Lower leg skin (tissue), 4 donors: ENCODE measurements at regions not wholly inside any gene's neighbourhood (a gene's known extent, or its start where the extent isn't known, plus 50 kb on each side); places are given as distances from the start of the nearest gene placed in this dataset.

ENCODE experiments used
- DNase-seq, 2 donors: peaks; one replicate each; pipeline ENCODE4 v3.0.0-alpha.2; 2019; ENCODE audit warnings: low spot score in 2 of 2
- H3K4me3 ChIP-seq: fragments of 200-600 bp; sonication (generic); 2 replicates; pipeline ENCODE4 v1.5.1; 2017; ENCODE audit warnings: mild to moderate bottlenecking, low read depth; ENCODE audit not compliant: poor library complexity, severe bottlenecking
- CTCF ChIP-seq, 3 donors: fragments of 450-650 bp; IDR thresholded peaks; one replicate each; pipeline ENCODE4 v1.5.1; 2016; ENCODE audit warnings: antibody characterized with exemption in 3 of 3, mild to moderate bottlenecking in 3 of 3, moderate library complexity in 2 of 3
- POLR2A ChIP-seq, 2 donors: fragments of 450-650 bp; IDR thresholded peaks; one replicate each; pipeline ENCODE4 v1.6.1; 2016 to 2017; ENCODE audit warnings: antibody characterized with exemption in 2 of 2, mild to moderate bottlenecking in 1 of 2, moderate library complexity in 1 of 2
- WGBS, 2 donors: methylation state at CpG; one replicate each; pipeline ENCODE4 v1.1.5; 2018; 5-methylcytosine and 5-hydroxymethylcytosine counted together
- intact Hi-C: fragments of 100-400 bp; cut with DNase I; formaldehyde crosslinking; loops from one replicate; pipeline ENCODE4 v1.15.0; 2023; ENCODE audit warnings: low total_unique reads

GRCh38 chr2:120953843-120954584 lies 218.3 kb downstream of the GLI2 start:
- H3K4me3 ChIP-seq: no peak overlapping the region
- intact Hi-C loops: no loop called here
- WGBS, 2 donors: 87 to 91% methylated on average over 16 of the region's 16 CpGs
- DNase-seq: no peak
- no peak for TF ChIP-seq CTCF (IDR thresholded peaks at IDR 0.05)
- no peak for TF ChIP-seq POLR2A (IDR thresholded peaks at IDR 0.05)

- intact Hi-C loops: no loop called here
- 78 to 80% methylated on average over 8 of the region's 8 CpGs for whole genome bisulfite sequencing, 2 donors
- DNase-seq: no peak
- no peak overlapping the region for H3K4me3 ChIP-seq
- no peak for TF ChIP-seq CTCF (IDR thresholded peaks at IDR 0.05)
- no peak for TF ChIP-seq POLR2A (IDR thresholded peaks at IDR 0.05)
Observed at GRCh38 chr2:120954939-120955338, 219.3 kb downstream of the GLI2 start.

GRCh38 chr2:120955427-120955826 lies 219.8 kb downstream of the GLI2 start:
- intact Hi-C loops: no loop called here
- TF ChIP-seq CTCF (IDR thresholded peaks at IDR 0.05) (no peak), POLR2A (IDR thresholded peaks at IDR 0.05) (no peak)

GRCh38 chr2:120956486-120957156 lies 221.0 kb downstream of the GLI2 start:
- H3K4me3 ChIP-seq: no peak overlapping the region
- intact Hi-C loops: no loop called here
- TF ChIP-seq CTCF (IDR thresholded peaks at IDR 0.05) (no peak), POLR2A (IDR thresholded peaks at IDR 0.05) (no peak)
- DNase-seq: no peak
- WGBS, 2 donors: 86 to 92% methylated on average over 9 to 14 of the region's 14 CpGs

More at GRCh38 chr2:120955427-120955826, 219.8 kb downstream of the GLI2 start:
- WGBS, 2 donors: 76 to 78% methylated on average over 8 of the region's 8 CpGs
- no peak for DNase-seq
- H3K4me3 ChIP-seq: no peak overlapping the region

GRCh38 chr2:120957905-120958304 lies 222.2 kb downstream of the GLI2 start:
- no peak overlapping the region for H3K4me3 ChIP-seq
- intact Hi-C loops: no loop called here
- DNase-seq: no peak
- no peak for TF ChIP-seq POLR2A (IDR thresholded peaks at IDR 0.05)
- no peak for TF ChIP-seq CTCF (IDR thresholded peaks at IDR 0.05)
- 83 to 97% methylated on average over 5 of the region's 5 CpGs for WGBS, 2 donors
